Left lung (tissue), 4 donors: ENCODE measurements at regions not wholly inside any gene's neighbourhood (a gene's known extent, or its start where the extent isn't known, plus 50 kb on each side); places are given as distances from the start of the nearest gene placed in this dataset.

Experiments used
- ATAC-seq: fragments of 200-7000 bp; cut with Tn5 transposase; one replicate; pipeline ENCODE4 v1.9.1; 2020; ENCODE audit warnings: moderate library complexity
- DNase-seq, 4 donors: peaks; one replicate each; pipeline ENCODE4 v3.0.0-alpha.2; 2013 to 2020
- H3K27ac ChIP-seq, 2 donors: fragments of 200-600 bp; sonication (generic) in 1 of 2; one replicate each; pipeline versions ENCODE4 v1.5.0 to v1.8.0; 2020 to 2021
- H3K27me3 ChIP-seq, 2 donors: fragments of 200-600 bp; sonication (generic) in 1 of 2; one replicate each; pipeline versions ENCODE4 v1.5.0 to v1.8.0; 2020 to 2021
- H3K36me3 ChIP-seq, 2 donors: fragments of 200-600 bp; sonication (generic) in 1 of 2; one replicate each; pipeline versions ENCODE4 v1.5.0 to v1.8.0; 2020 to 2021
- H3K4me1 ChIP-seq, 2 donors: fragments of 200-600 bp; one replicate each; pipeline ENCODE4 v1.8.0; 2021
- H3K4me3 ChIP-seq, 2 donors: fragments of 200-600 bp; sonication (generic) in 1 of 2; one replicate each; pipeline versions ENCODE4 v1.5.0 to v1.8.0; 2020 to 2021; ENCODE audit warnings: mild to moderate bottlenecking in 1 of 2
- H3K9me3 ChIP-seq, 2 donors: fragments of 200-600 bp; sonication (generic) in 1 of 2; one replicate each; pipeline versions ENCODE4 v1.5.0 to v1.8.0; 2020 to 2021
- CTCF ChIP-seq, 2 donors: fragments of 200-600 bp; sonication (generic) in 1 of 2; IDR thresholded peaks; one replicate each; pipeline versions ENCODE4 v1.5.0 to v1.8.0; 2021; ENCODE audit warnings: antibody characterized with exemption in 2 of 2
- intact Hi-C, 2 donors: fragments of 100-400 bp; cut with DNase I; formaldehyde crosslinking; loops; one replicate each; pipeline versions ENCODE4 v1.11.2 to v1.14.2; 2022
- donor health status: DM: no; HTN: yes; CAD: no.
- donor health status: DM: no; HTN: no; CAD: no.

DNA sequence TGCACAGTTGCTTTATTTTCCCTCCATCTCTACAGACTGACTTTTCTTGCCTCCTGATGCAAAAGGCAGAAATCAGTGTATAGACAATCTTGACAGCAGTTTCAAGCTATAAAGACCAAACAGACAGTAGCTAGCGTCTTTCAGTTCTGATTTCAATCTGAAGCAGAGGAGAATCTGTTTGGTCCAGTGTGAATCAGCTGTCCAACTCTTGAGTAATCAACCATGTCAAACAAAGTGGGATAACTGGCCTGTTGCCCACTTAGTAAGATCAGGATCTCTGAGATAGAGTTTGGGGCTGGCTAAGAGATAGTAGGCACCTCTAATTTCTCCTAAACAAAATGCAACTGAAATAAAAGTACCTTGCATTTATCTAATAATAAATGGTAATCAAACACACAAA, 797.4 kb upstream of the FBXO33 start:
- H3K27ac ChIP-seq = no peak overlapping the region
- peaks cover 0 to 1% of the 10 kb centered on the region in 2 donors for H3K9me3 ChIP-seq
- no peak overlapping the region for H3K4me3 ChIP-seq
- ATAC-seq = no peak
- no peaks in the 10 kb centered on the region for H3K27me3 ChIP-seq
- H3K36me3 ChIP-seq = no peaks in the 10 kb centered on the region
- TF ChIP-seq CTCF (IDR thresholded peaks at IDR 0.05) = no peak
- intact Hi-C loops = no loop called here
- H3K4me1 ChIP-seq = no peaks in the 10 kb centered on the region
- DNase-seq = no peak

DNA sequence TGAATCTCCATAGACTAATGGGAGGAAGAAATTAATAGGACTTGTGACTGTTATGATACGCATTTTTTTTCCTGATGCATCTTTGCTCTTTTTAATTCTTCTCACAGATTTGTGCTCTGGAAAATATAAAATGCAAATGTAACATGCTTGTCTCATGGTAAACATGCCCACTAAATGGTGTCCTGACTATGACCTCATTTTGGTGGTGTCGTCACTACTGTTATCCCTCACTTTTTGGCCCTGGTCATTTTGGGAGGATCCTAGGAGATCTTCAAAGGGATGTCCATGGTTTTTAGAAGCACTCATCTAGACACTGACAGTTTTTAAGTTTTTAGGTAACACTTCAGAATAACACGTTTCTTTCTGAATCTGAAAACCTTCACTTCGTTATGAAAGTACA, 790.8 kb upstream of the FBXO33 start:
- H3K4me3 ChIP-seq = no peak overlapping the region
- DNase-seq (no peak), ATAC-seq (no peak)
- intact Hi-C loops = no loop called here
- H3K27ac ChIP-seq = no peak overlapping the region
- H3K4me1 ChIP-seq = no peaks in the 10 kb centered on the region
- no peaks in the 10 kb centered on the region for H3K36me3 ChIP-seq
- no peaks in the 10 kb centered on the region for H3K27me3 ChIP-seq
- H3K9me3 ChIP-seq = peaks cover 0 to 3% of the 10 kb centered on the region in 2 donors
- TF ChIP-seq CTCF (IDR thresholded peaks at IDR 0.05) = no peak

DNA sequence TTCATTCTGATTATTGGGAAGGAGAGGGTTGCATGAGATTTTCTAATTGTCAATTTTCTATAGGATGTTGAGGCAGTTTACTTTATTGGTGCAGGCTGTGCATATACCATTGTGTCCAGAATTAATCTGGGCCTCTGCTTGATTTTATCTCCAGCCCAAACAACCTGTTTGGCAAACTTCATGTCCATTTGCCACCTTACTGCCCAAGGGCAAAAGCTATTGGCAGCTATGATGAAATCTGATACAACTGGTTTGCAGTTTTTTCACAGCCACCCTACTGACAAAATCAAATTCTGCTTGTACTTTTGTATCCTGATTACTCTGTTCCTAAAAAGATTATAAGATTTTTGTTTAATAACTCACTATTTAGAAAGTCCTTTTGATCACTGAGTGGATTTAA, 789.2 kb upstream of the FBXO33 start:
- DNase-seq (no peak), ATAC-seq (no peak)
- H3K36me3 ChIP-seq = no peaks in the 10 kb centered on the region
- H3K9me3 ChIP-seq = peaks cover 0 to 5% of the 10 kb centered on the region in 2 donors
- intact Hi-C loops = no loop called here
- H3K4me1 ChIP-seq = no peaks in the 10 kb centered on the region
- no peak overlapping the region for H3K4me3 ChIP-seq
- no peak overlapping the region for H3K27ac ChIP-seq
- H3K27me3 ChIP-seq = no peaks in the 10 kb centered on the region
- no peak for TF ChIP-seq CTCF (IDR thresholded peaks at IDR 0.05)

GRCh38 chr14:40219032-40219431, 786.8 kb upstream of the FBXO33 start:
- no peaks in the 10 kb centered on the region for H3K27me3 ChIP-seq
- no peak overlapping the region for H3K4me3 ChIP-seq
- no peak overlapping the region for H3K27ac ChIP-seq
- H3K4me1 ChIP-seq = no peaks in the 10 kb centered on the region
- H3K36me3 ChIP-seq = no peaks in the 10 kb centered on the region
- no peak for ATAC-seq
- DNase-seq = no peak
- intact Hi-C loops = no loop called here
- TF ChIP-seq CTCF (IDR thresholded peaks at IDR 0.05) = no peak
- H3K9me3 ChIP-seq = peaks cover 0 to 5% of the 10 kb centered on the region in 2 donors

DNA sequence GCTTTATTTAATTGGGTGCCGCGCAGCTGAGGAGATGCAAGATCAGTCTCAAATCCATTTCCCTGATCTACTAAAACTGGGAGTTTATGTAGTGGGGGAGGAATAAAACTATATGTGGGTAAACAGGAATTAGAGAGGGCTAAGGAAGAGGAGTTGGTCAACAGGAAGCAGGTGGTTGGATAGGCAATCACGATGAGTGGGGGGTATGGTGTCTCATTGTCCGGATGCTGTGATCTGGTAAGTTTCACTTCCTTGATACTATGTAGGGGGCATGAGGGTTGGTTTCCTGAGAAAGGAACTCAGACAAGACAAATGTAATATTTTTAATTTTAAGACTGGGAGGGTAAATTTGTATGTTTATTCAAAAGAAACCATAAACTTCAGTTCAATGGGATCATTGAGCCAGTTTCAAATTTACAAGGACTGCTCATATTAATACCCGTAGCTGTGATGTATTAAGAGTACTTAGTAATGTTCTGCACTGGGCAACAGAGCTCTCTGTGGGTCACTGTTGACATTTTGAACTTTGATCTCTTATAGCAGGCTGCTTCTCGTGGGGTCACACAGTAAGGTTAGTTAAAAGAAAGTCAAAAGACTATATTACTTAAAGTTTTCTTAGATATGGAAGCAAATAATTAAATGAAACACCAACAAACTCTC, 786.2 kb upstream of the FBXO33 start:
- Histone ChIP-seq H3K4me3 (no peak overlapping the region), H3K36me3 (no peaks in the 10 kb centered on the region), H3K27ac (no peak overlapping the region), H3K9me3 (peaks cover 0 to 5% of the 10 kb centered on the region in 2 donors), H3K27me3 (no peaks in the 10 kb centered on the region), H3K4me1 (no peaks in the 10 kb centered on the region)
- DNase-seq = no peak
- no peak for TF ChIP-seq CTCF (IDR thresholded peaks at IDR 0.05)
- intact Hi-C loops = no loop called here
- no peak for ATAC-seq
